H1 (cell line): ENCODE measurements at regions not wholly inside any gene's neighbourhood (a gene's known extent, or its start where the extent isn't known, plus 50 kb on each side); places are given as distances from the start of the nearest gene placed in this dataset.

Experiments
- CTCF ChIA-PET: fragments of 300-600 bp; sonication (Branson Sonifier 250); formaldehyde crosslinking; loops from one replicate; lab custom pipeline; 2021; ENCODE audit not compliant: partially characterized antibody; lab: Charles Lee
- POLR2A ChIA-PET: fragments of 300-600 bp; sonication (Branson Sonifier 250); formaldehyde crosslinking; loops from one replicate; lab custom pipeline; 2021; ENCODE audit warnings: inconsistent platforms; ENCODE audit not compliant: partially characterized antibody; lab: Charles Lee
- DNase-seq, 2 experiments: peaks; one replicate each; pipeline versions ENCODE4 v3.0.0 to v3.0.0-alpha.2; 2010 to 2022; ENCODE audit warnings: low spot score in 2 of 2, low read depth in 1 of 2, mixed read lengths in 1 of 2
- FAIRE-seq: peaks from 2 replicates; lab custom pipeline; 2011; peaks lifted over from hg19 to GRCh38; lab: Jason Lieb, UNC
- H2AFZ ChIP-seq: 2 replicates; pipeline ENCODE4 v1.8.1; 2012; ENCODE audit warnings: low read length, inconsistent platforms
- H2AK5ac ChIP-seq: 2 replicates; pipeline ENCODE4 v1.6.1; 2013; ENCODE audit warnings: low read depth, low read length
- H2BK120ac ChIP-seq: replicated peaks from 2 replicates; pipeline ENCODE3; 2013; ENCODE audit warnings: low read depth, low read length, inconsistent platforms
- H2BK12ac ChIP-seq: 2 replicates; pipeline ENCODE4 v1.6.1; 2013; ENCODE audit warnings: low read depth, low read length
- H2BK15ac ChIP-seq: 2 replicates; pipeline ENCODE4 v1.6.1; 2013; ENCODE audit warnings: low read length
- H2BK20ac ChIP-seq: 2 replicates; pipeline ENCODE4 v1.6.1; 2013; ENCODE audit warnings: low read length
- H2BK5ac ChIP-seq: 2 replicates; pipeline ENCODE4 v1.6.1; 2013; ENCODE audit warnings: low read depth, low read length
- H3K14ac ChIP-seq: 2 replicates; pipeline ENCODE4 v1.6.1; 2013; ENCODE audit warnings: inconsistent platforms; ENCODE audit not compliant: insufficient read length
- H3K18ac ChIP-seq: 2 replicates; pipeline ENCODE4 v1.6.1; 2013; ENCODE audit warnings: low read length; ENCODE audit errors: extremely low read depth
- H3K23ac ChIP-seq: 2 replicates; pipeline ENCODE4 v1.6.1; 2013; ENCODE audit warnings: inconsistent platforms; ENCODE audit not compliant: insufficient read length
- H3K23me2 ChIP-seq: 2 replicates; pipeline ENCODE4 v1.6.1; 2013; ENCODE audit warnings: low read depth, low read length
- H3K27ac ChIP-seq: 2 replicates; pipeline ENCODE4 v1.6.1; 2011; ENCODE audit warnings: low read depth, low read length, inconsistent platforms
- H3K27me3 ChIP-seq, 4 experiments: replicated peaks in 1 of 4; 1 replicate in 1 of 4; 2 replicates in 3 of 4; pipeline versions ENCODE4 v1.6.1 to v1.8.1; 2011 to 2013; ENCODE audit warnings: low read length in 3 of 4, mild to moderate bottlenecking in 3 of 4, inconsistent platforms in 2 of 4, mixed read lengths in 2 of 4, moderate library complexity in 1 of 4; ENCODE audit not compliant: control insufficient read depth in 3 of 4, insufficient read depth in 3 of 4; ENCODE audit errors: extremely low read depth in 1 of 4
- H3K36me3 ChIP-seq, 4 experiments: 2 replicates each; pipeline versions ENCODE4 v1.6.1 to v1.8.1; 2011 to 2013; ENCODE audit warnings: mild to moderate bottlenecking in 4 of 4, low read length in 3 of 4, moderate library complexity in 2 of 4, control low read depth in 1 of 4, inconsistent platforms in 1 of 4; ENCODE audit not compliant: insufficient read depth in 4 of 4, control insufficient read depth in 2 of 4
- H3K4ac ChIP-seq: replicated peaks from 2 replicates; pipeline ENCODE3; 2013; ENCODE audit warnings: low read length, low read depth, mixed read lengths, inconsistent platforms; ENCODE audit not compliant: insufficient read length
- H3K4me1 ChIP-seq, 4 experiments: replicated peaks in 1 of 4; 1 replicate in 1 of 4; 2 replicates in 3 of 4; pipeline versions ENCODE4 v1.6.1 to v1.8.1; 2011 to 2013; ENCODE audit warnings: low read length in 3 of 4, inconsistent platforms in 2 of 4, mixed read lengths in 1 of 4; ENCODE audit not compliant: insufficient read depth in 4 of 4, control insufficient read depth in 3 of 4
- H3K4me2 ChIP-seq, 2 experiments: 2 replicates each; pipeline versions ENCODE4 v1.6.1 to v1.8.1; 2011 to 2013; ENCODE audit warnings: low read depth in 2 of 2, low read length in 2 of 2, control low read depth in 1 of 2, inconsistent platforms in 1 of 2, mild to moderate bottlenecking in 1 of 2; ENCODE audit not compliant: insufficient read depth in 1 of 2
- H3K4me3 ChIP-seq, 4 experiments: fragments of 200-600, 300-600 bp in 1 of 4; sonication (generic), shearing (Covaris generic), sonication (Bioruptor Twin) in 1 of 4; 2 replicates each; pipeline versions ENCODE4 v1.5.1 to v1.8.1; 2011 to 2016; ENCODE audit warnings: low read length in 4 of 4, low read depth in 3 of 4, control low read depth in 2 of 4, inconsistent platforms in 2 of 4, mild to moderate bottlenecking in 2 of 4, mixed read lengths in 1 of 4, moderate library complexity in 1 of 4; ENCODE audit not compliant: insufficient read depth in 2 of 4; ENCODE audit errors: extremely low read depth in 1 of 4
- H3K56ac ChIP-seq: replicated peaks from 2 replicates; pipeline ENCODE3; 2013; ENCODE audit warnings: low read depth, mild to moderate bottlenecking, mixed read lengths, low read length, inconsistent platforms; ENCODE audit not compliant: insufficient read length
- H3K79me1 ChIP-seq: 2 replicates; pipeline ENCODE4 v1.6.1; 2013; ENCODE audit warnings: low read depth, low read length, control low read depth
- H3K79me2 ChIP-seq, 2 experiments: 2 replicates each; pipeline versions ENCODE4 v1.6.1 to v1.8.1; 2012 to 2013; ENCODE audit warnings: low read length in 2 of 2, mild to moderate bottlenecking in 2 of 2, inconsistent platforms in 1 of 2; ENCODE audit not compliant: insufficient read depth in 2 of 2, control insufficient read depth in 1 of 2
- H3K9ac ChIP-seq, 4 experiments: replicated peaks in 1 of 4; 1 replicate in 1 of 4; 2 replicates in 3 of 4; pipeline versions ENCODE4 v1.6.1 to v1.8.1; 2011 to 2013; ENCODE audit warnings: low read depth in 3 of 4, low read length in 3 of 4, control low read depth in 2 of 4, mild to moderate bottlenecking in 2 of 4, moderate library complexity in 2 of 4, inconsistent platforms in 1 of 4; ENCODE audit errors: extremely low read depth in 1 of 4
- H3K9me3 ChIP-seq, 2 experiments: 2 replicates each; pipeline versions ENCODE4 v1.6.1 to v1.8.1; 2012 to 2013; ENCODE audit warnings: mild to moderate bottlenecking in 2 of 2, moderate library complexity in 2 of 2, control low read depth in 1 of 2, inconsistent platforms in 1 of 2, low read depth in 1 of 2, low read length in 1 of 2, mixed read lengths in 1 of 2; ENCODE audit not compliant: insufficient read depth in 2 of 2
- H4K20me1 ChIP-seq, 2 experiments: replicated peaks in 1 of 2; 2 replicates each; pipeline versions ENCODE3 to v1.8.1; 2011 to 2013; ENCODE audit warnings: inconsistent platforms in 2 of 2, low read length in 2 of 2, mild to moderate bottlenecking in 1 of 2; ENCODE audit not compliant: insufficient read depth in 2 of 2, control insufficient read depth in 1 of 2
- H4K5ac ChIP-seq: 2 replicates; pipeline ENCODE4 v1.6.1; 2013; ENCODE audit warnings: low read length, low read depth, mixed read lengths, inconsistent platforms; ENCODE audit not compliant: insufficient read length
- H4K8ac ChIP-seq: 2 replicates; pipeline ENCODE4 v1.8.0; 2013; ENCODE audit warnings: mild to moderate bottlenecking, moderate library complexity, low read length, inconsistent platforms; ENCODE audit not compliant: insufficient read depth; ENCODE audit errors: extremely low read depth
- H4K91ac ChIP-seq: replicated peaks from 2 replicates; pipeline ENCODE3; 2013; ENCODE audit warnings: low read length, mixed read lengths, inconsistent platforms; ENCODE audit not compliant: insufficient read length
- ASH2L ChIP-seq: fragments of 200-600, 300-600 bp; sonication (generic); IDR thresholded peaks from one replicate; pipeline ENCODE4 v1.7.1; 2017; ENCODE audit warnings: low read length
- BCL11A ChIP-seq, 2 experiments: IDR thresholded peaks; one replicate each; pipeline ENCODE4 v1.6.1; 2011; ENCODE audit warnings: low read depth in 2 of 2, low read length in 2 of 2, mild to moderate bottlenecking in 2 of 2
- CHD1 ChIP-seq: IDR thresholded peaks from 2 replicates; pipeline ENCODE4 v1.6.1; 2012; ENCODE audit warnings: low read depth, low read length, improper control_type of control experiment
- CTCF ChIP-seq, 3 experiments: IDR thresholded peaks; 1 replicate in 2 of 3; 2 replicates in 1 of 3; pipeline versions ENCODE4 v1.5.1 to v1.6.1; 2011; ENCODE audit warnings: low read length in 3 of 3, mild to moderate bottlenecking in 3 of 3, inconsistent platforms in 2 of 3, low read depth in 1 of 3, moderate library complexity in 1 of 3; ENCODE audit not compliant: insufficient read depth in 1 of 3; ENCODE audit errors: control extremely low read depth in 1 of 3
- EGR1 ChIP-seq: IDR thresholded peaks from 2 replicates; pipeline ENCODE4 v1.6.1; 2011; ENCODE audit warnings: low read depth, low read length, borderline replicate concordance
- GABPA ChIP-seq: IDR thresholded peaks from 2 replicates; pipeline ENCODE4 v1.6.1; 2011; ENCODE audit warnings: mild to moderate bottlenecking, low read length, moderate library complexity, borderline replicate concordance; ENCODE audit not compliant: insufficient read depth
- GTF2F1 ChIP-seq: IDR thresholded peaks from 2 replicates; pipeline ENCODE4 v1.6.1; 2012; ENCODE audit warnings: low read depth, low read length, improper control_type of control experiment, borderline replicate concordance
- JUN ChIP-seq: IDR thresholded peaks from 2 replicates; pipeline ENCODE4 v1.6.1; 2011; ENCODE audit warnings: low read depth, mild to moderate bottlenecking, improper control_type of control experiment, low read length
- POLR2AphosphoS5 ChIP-seq: IDR thresholded peaks from 2 replicates; pipeline ENCODE4 v1.6.1; 2011; ENCODE audit warnings: low read depth, low read length
- RXRA ChIP-seq: IDR thresholded peaks from 2 replicates; pipeline ENCODE4 v1.6.1; 2011; ENCODE audit warnings: low read depth, mild to moderate bottlenecking, low read length, moderate library complexity; ENCODE audit not compliant: insufficient read depth
- SIN3A ChIP-seq, 2 experiments: IDR thresholded peaks in 1 of 2; conservative IDR thresholded peaks in 1 of 2; 2 replicates each; pipeline ENCODE4 v1.6.1; 2011 to 2012; ENCODE audit warnings: low read length in 2 of 2, improper control_type of control experiment in 1 of 2, low read depth in 1 of 2, mild to moderate bottlenecking in 1 of 2
- SUZ12 ChIP-seq: fragments of 200-600 bp; sonication (generic); IDR thresholded peaks from 2 replicates; pipeline ENCODE4 v1.6.1; 2012; ENCODE audit warnings: mild to moderate bottlenecking, inconsistent platforms, low read length, moderate library complexity, mixed read lengths
- TEAD4 ChIP-seq: IDR thresholded peaks from 2 replicates; pipeline ENCODE4 v1.6.1; 2012; ENCODE audit warnings: low read depth, low read length, inconsistent platforms, mixed read lengths
- TF ChIP-seq, protein P1 (sequence below): IDR thresholded peaks from 2 replicates; pipeline ENCODE4 v1.6.1; 2012; ENCODE audit warnings: inconsistent platforms

- Histone ChIP-seq H2BK12ac (no peak overlapping the region), H3K4me3 (no peak overlapping the region), H2AK5ac (no peak overlapping the region), H2BK120ac (no peak overlapping the region), H4K8ac (no peak overlapping the region), H3K18ac (no peak overlapping the region), H3K27me3 (peaks cover 0 to 1% (median 0%) of the 10 kb centered on the region in 4 experiments; a peak in 1 of 7 replicates), H3K9me3 (no peaks in the 10 kb centered on the region), H4K91ac (no peak overlapping the region), H4K5ac (no peak overlapping the region), H3K4ac (no peak overlapping the region), H3K23ac (no peak overlapping the region), H3K14ac (no peak overlapping the region), H3K36me3 (no peaks in the 10 kb centered on the region), H2BK5ac (no peak overlapping the region), H3K27ac (no peak overlapping the region), H3K9ac (no peak overlapping the region), H3K56ac (no peak overlapping the region), H3K79me1 (no peaks in the 10 kb centered on the region), H4K20me1 (no peaks in the 10 kb centered on the region), H2BK20ac (no peak overlapping the region), H3K4me2 (no peak overlapping the region), H3K79me2 (no peaks in the 10 kb centered on the region), H3K23me2 (no peaks in the 10 kb centered on the region), H3K4me1 (peaks cover 0 to 6% (median 2%) of the 10 kb centered on the region in 4 experiments; a peak in 1 of 7 replicates), H2AFZ (no peak overlapping the region), H2BK15ac (no peak overlapping the region)
- no peak for FAIRE-seq
- no peak for DNase-seq
- ChIA-PET CTCF (no interaction called here), POLR2A (no interaction called here)
- TF ChIP-seq TEAD4 = no peak
- TF ChIP-seq, protein P1, sequence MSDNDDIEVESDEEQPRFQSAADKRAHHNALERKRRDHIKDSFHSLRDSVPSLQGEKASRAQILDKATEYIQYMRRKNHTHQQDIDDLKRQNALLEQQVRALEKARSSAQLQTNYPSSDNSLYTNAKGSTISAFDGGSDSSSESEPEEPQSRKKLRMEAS = no peak
- no peak for TF ChIP-seq ASH2L
- no peak for TF ChIP-seq GABPA
- TF ChIP-seq RXRA = no peak
- TF ChIP-seq BCL11A (IDR thresholded peaks at IDR 0.05; ENCODE audit: low read depth in 2 of 2, low read length in 2 of 2) = no peak
- TF ChIP-seq CHD1 = no peak
- TF ChIP-seq EGR1 = no peak
- TF ChIP-seq GTF2F1 = no peak
- TF ChIP-seq SIN3A (conservative IDR thresholded peaks at IDR 0.05 in 1 of 2, IDR thresholded peaks at IDR 0.05 in 1 of 2; ENCODE audit: low read depth in 1 of 2, low read length in 2 of 2) = no peak
- TF ChIP-seq CTCF (IDR thresholded peaks at IDR 0.05; ENCODE audit: control extremely low read depth in 1 of 3, insufficient read depth in 1 of 3, low read depth in 1 of 3, low read length in 3 of 3) = no peak
- TF ChIP-seq JUN = no peak
- no peak for TF ChIP-seq SUZ12
- no peak for TF ChIP-seq POLR2AphosphoS5
Observed at GRCh38 chr2:198498048-198498447, 693.7 kb downstream of the PLCL1 start.
